ENCODE measurements at regions not wholly inside any gene's neighbourhood (a gene's known extent, or its start where the extent isn't known, plus 50 kb on each side); places are given as distances from the start of the nearest gene placed in this dataset.

GRCh38 chr6:95777338-95777737 is 200.0 kb downstream of the MANEA start:
- no peak for DNase-seq (ENCODE audit: low read depth in 4 of 4, low spot score in 3 of 4)

GRCh38 chr6:95780037-95780436 is 202.7 kb downstream of the MANEA start:
- no peak for DNase-seq (ENCODE audit: low read depth in 4 of 4, low spot score in 3 of 4)

GRCh38 chr6:95784019-95784418 is 206.7 kb downstream of the MANEA start:
- DNase-seq (ENCODE audit: low read depth in 4 of 4, low spot score in 3 of 4) = no peak

GRCh38 chr6:95784869-95785268 is 207.5 kb downstream of the MANEA start:
- DNase-seq (ENCODE audit: low read depth in 4 of 4, low spot score in 3 of 4) = no peak

- no peak for DNase-seq (ENCODE audit: low read depth in 4 of 4, low spot score in 3 of 4)
These were observed 208.4 kb downstream of the MANEA start for GRCh38 chr6:95785785-95786184.

- DNase-seq (ENCODE audit: low read depth in 4 of 4, low spot score in 3 of 4) = no peak
These were observed 209.5 kb downstream of the MANEA start for GRCh38 chr6:95786802-95787201.

GRCh38 chr6:95790787-95791186 is 213.5 kb downstream of the MANEA start:
- DNase-seq (ENCODE audit: low read depth in 4 of 4, low spot score in 3 of 4) = no peak

- no peak for DNase-seq (ENCODE audit: low read depth in 4 of 4, low spot score in 3 of 4)
These were observed 217.4 kb downstream of the MANEA start for GRCh38 chr6:95794749-95795148.

GRCh38 chr6:95795927-95796326 is 218.6 kb downstream of the MANEA start:
- no peak for DNase-seq (ENCODE audit: low read depth in 4 of 4, low spot score in 3 of 4)

GRCh38 chr6:95797054-95797453 is 218.7 kb upstream of the FUT9 start:
- no peak for DNase-seq (ENCODE audit: low read depth in 4 of 4, low spot score in 3 of 4)

GRCh38 chr6:95802978-95803377 is 212.8 kb upstream of the FUT9 start:
- no peak for DNase-seq (ENCODE audit: low read depth in 4 of 4, low spot score in 3 of 4)

- DNase-seq (ENCODE audit: low read depth in 4 of 4, low spot score in 3 of 4) = no peak
These were observed 211.9 kb upstream of the FUT9 start for GRCh38 chr6:95803889-95804288.

- DNase-seq (ENCODE audit: low read depth in 4 of 4, low spot score in 3 of 4) = no peak
These were observed 210.8 kb upstream of the FUT9 start for GRCh38 chr6:95804847-95805541.

GRCh38 chr6:95805699-95806098 is 210.1 kb upstream of the FUT9 start:
- no peak for DNase-seq (ENCODE audit: low read depth in 4 of 4, low spot score in 3 of 4)

- no peak for DNase-seq (ENCODE audit: low read depth in 4 of 4, low spot score in 3 of 4)
These were observed 200.3 kb upstream of the FUT9 start for GRCh38 chr6:95815389-95816056.

GRCh38 chr6:95819461-95819860 is 196.3 kb upstream of the FUT9 start:
- DNase-seq (ENCODE audit: low read depth in 4 of 4, low spot score in 3 of 4) = no peak

GRCh38 chr6:95819939-95820338 is 195.8 kb upstream of the FUT9 start:
- DNase-seq (ENCODE audit: low read depth in 4 of 4, low spot score in 3 of 4) = no peak

- no peak for DNase-seq (ENCODE audit: low read depth in 4 of 4, low spot score in 3 of 4)
These were observed 184.8 kb upstream of the FUT9 start for GRCh38 chr6:95830859-95831557.

- no peak for DNase-seq (ENCODE audit: low read depth in 4 of 4, low spot score in 3 of 4)
These were observed 177.9 kb upstream of the FUT9 start for GRCh38 chr6:95837890-95838289.

- no peak for DNase-seq (ENCODE audit: low read depth in 4 of 4, low spot score in 3 of 4)
These were observed 174.2 kb upstream of the FUT9 start for GRCh38 chr6:95841560-95841959.

GRCh38 chr6:95846652-95847051 is 169.1 kb upstream of the FUT9 start:
- DNase-seq (ENCODE audit: low read depth in 4 of 4, low spot score in 3 of 4) = no peak

GRCh38 chr6:95847061-95847460 is 168.7 kb upstream of the FUT9 start:
- no peak for DNase-seq (ENCODE audit: low read depth in 4 of 4, low spot score in 3 of 4)

Measured in left renal pelvis (tissue), 4 donors.